Right atrium auricular region (tissue), 2 donors: ENCODE measurements at regions not wholly inside any gene's neighbourhood (a gene's known extent, or its start where the extent isn't known, plus 50 kb on each side); places are given as distances from the start of the nearest gene placed in this dataset.

ENCODE experiments used
- DNase-seq: peaks from one replicate; pipeline ENCODE4 v3.0.0-alpha.2; 2019; ENCODE audit warnings: low spot score
- H3K27ac ChIP-seq, 2 donors: fragments of 200-600 bp; sonication (generic); 1 replicate in 1 of 2; 2 replicates in 1 of 2; pipeline ENCODE4 v1.5.1; 2016 to 2019
- H3K27me3 ChIP-seq, 2 donors: fragments of 200-600 bp; sonication (generic); one replicate each; pipeline versions ENCODE4 v1.5.1 to v1.6.0; 2017 to 2019
- H3K36me3 ChIP-seq: fragments of 200-600 bp; sonication (generic); one replicate; pipeline ENCODE4 v1.5.1; 2016
- H3K4me1 ChIP-seq, 2 donors: fragments of 200-600 bp; sonication (generic); one replicate each; pipeline versions ENCODE4 v1.5.1 to v1.6.0; 2017 to 2019
- H3K4me3 ChIP-seq, 2 donors: fragments of 200-600 bp; sonication (generic); 1 replicate in 1 of 2; 2 replicates in 1 of 2; pipeline ENCODE4 v1.5.1; 2017 to 2019; ENCODE audit warnings: mild to moderate bottlenecking in 1 of 2, moderate library complexity in 1 of 2
- H3K9me3 ChIP-seq, 2 donors: fragments of 200-600 bp; sonication (generic); one replicate each; pipeline ENCODE4 v1.5.1; 2019
- CTCF ChIP-seq, 2 donors: fragments of 200-600 bp; sonication (generic); IDR thresholded peaks; one replicate each; pipeline ENCODE4 v1.5.1; 2019; ENCODE audit warnings: antibody characterized with exemption in 2 of 2

- DNase-seq: no peak
- no peaks in the 10 kb centered on the region for H3K4me1 ChIP-seq
- no peak overlapping the region for H3K27ac ChIP-seq
- H3K36me3 ChIP-seq: no peaks in the 10 kb centered on the region
- H3K4me3 ChIP-seq: no peak overlapping the region
- H3K27me3 ChIP-seq: no peaks in the 10 kb centered on the region
- TF ChIP-seq CTCF (IDR thresholded peaks at IDR 0.05): no peak
- no peaks in the 10 kb centered on the region for H3K9me3 ChIP-seq
These were observed 325.5 kb downstream of the GPR37 start for GRCh38 chr7:124440081-124440480.

GRCh38 chr7:124432009-124432578 lies 333.5 kb downstream of the GPR37 start:
- Histone ChIP-seq H3K36me3 (no peaks in the 10 kb centered on the region), H3K27ac (no peak overlapping the region), H3K4me1 (no peaks in the 10 kb centered on the region), H3K9me3 (no peaks in the 10 kb centered on the region), H3K27me3 (no peaks in the 10 kb centered on the region), H3K4me3 (no peak overlapping the region)
- no peak for DNase-seq
- TF ChIP-seq CTCF (IDR thresholded peaks at IDR 0.05): no peak

- Histone ChIP-seq H3K4me3 (no peak overlapping the region), H3K27ac (no peak overlapping the region), H3K36me3 (no peaks in the 10 kb centered on the region), H3K27me3 (no peaks in the 10 kb centered on the region), H3K4me1 (no peaks in the 10 kb centered on the region), H3K9me3 (no peaks in the 10 kb centered on the region)
- no peak for DNase-seq
- TF ChIP-seq CTCF (IDR thresholded peaks at IDR 0.05): no peak
These were observed 335.7 kb downstream of the GPR37 start for GRCh38 chr7:124429923-124430322.

- no peak for DNase-seq
- no peak overlapping the region for H3K4me3 ChIP-seq
- TF ChIP-seq CTCF (IDR thresholded peaks at IDR 0.05): no peak
- H3K27me3 ChIP-seq: no peaks in the 10 kb centered on the region
- no peak overlapping the region for H3K27ac ChIP-seq
- H3K9me3 ChIP-seq: no peaks in the 10 kb centered on the region
- no peaks in the 10 kb centered on the region for H3K4me1 ChIP-seq
- no peaks in the 10 kb centered on the region for H3K36me3 ChIP-seq
These were observed 336.8 kb downstream of the GPR37 start for GRCh38 chr7:124428781-124429180.

GRCh38 chr7:124426621-124427020 lies 339.0 kb downstream of the GPR37 start:
- no peak overlapping the region for H3K4me3 ChIP-seq
- no peaks in the 10 kb centered on the region for H3K4me1 ChIP-seq
- H3K27ac ChIP-seq: no peak overlapping the region
- no peaks in the 10 kb centered on the region for H3K27me3 ChIP-seq
- no peak for TF ChIP-seq CTCF (IDR thresholded peaks at IDR 0.05)
- H3K36me3 ChIP-seq: no peaks in the 10 kb centered on the region
- H3K9me3 ChIP-seq: no peaks in the 10 kb centered on the region
- no peak for DNase-seq

- no peak for TF ChIP-seq CTCF (IDR thresholded peaks at IDR 0.05)
- DNase-seq: no peak
- no peak overlapping the region for H3K27ac ChIP-seq
- no peaks in the 10 kb centered on the region for H3K9me3 ChIP-seq
- no peaks in the 10 kb centered on the region for H3K4me1 ChIP-seq
- H3K27me3 ChIP-seq: no peaks in the 10 kb centered on the region
- no peaks in the 10 kb centered on the region for H3K36me3 ChIP-seq
- H3K4me3 ChIP-seq: no peak overlapping the region
These were observed 341.7 kb downstream of the GPR37 start for GRCh38 chr7:124423863-124424262.
